Vagina (tissue), 2 donors: ENCODE measurements at regions not wholly inside any gene's neighbourhood (a gene's known extent, or its start where the extent isn't known, plus 50 kb on each side); places are given as distances from the start of the nearest gene placed in this dataset.

Source experiments
- CTCF ChIP-seq, 3 experiments: fragments of 450-650 bp in 2 of 3; fragments of 200-600 bp in 1 of 3; sonication (generic) in 1 of 3; IDR thresholded peaks; one replicate each; pipeline ENCODE4 v1.5.1; 2017 to 2019; ENCODE audit warnings: antibody characterized with exemption in 3 of 3, mild to moderate bottlenecking in 2 of 3, moderate library complexity in 2 of 3
- POLR2A ChIP-seq, 2 donors: fragments of 450-650 bp; IDR thresholded peaks; one replicate each; pipeline ENCODE4 v1.6.1; 2017; ENCODE audit warnings: antibody characterized with exemption in 2 of 2, mild to moderate bottlenecking in 2 of 2, moderate library complexity in 2 of 2
- POLR2AphosphoS5 ChIP-seq, 2 donors: sonication (generic); formaldehyde crosslinking; IDR thresholded peaks; one replicate each; pipeline ENCODE4 v1.9.0; 2017; ENCODE audit warnings: antibody characterized with exemption in 2 of 2, mild to moderate bottlenecking in 2 of 2, low read depth in 1 of 2; ENCODE audit not compliant: insufficient read depth in 1 of 2

GRCh38 chr2:154532763-154533162, 165.7 kb upstream of the KCNJ3 start:
- TF ChIP-seq CTCF (IDR thresholded peaks at IDR 0.05): no peak
- no peak for TF ChIP-seq POLR2A (IDR thresholded peaks at IDR 0.05)
- TF ChIP-seq POLR2AphosphoS5 (IDR thresholded peaks at IDR 0.05; ENCODE audit: insufficient read depth in 1 of 2, low read depth in 1 of 2): no peak
